Body of pancreas (tissue), 4 donors: ENCODE measurements at regions not wholly inside any gene's neighbourhood (a gene's known extent, or its start where the extent isn't known, plus 50 kb on each side); places are given as distances from the start of the nearest gene placed in this dataset.

ENCODE experiments used
- CTCF ChIP-seq, 7 experiments: fragments of 450-650 bp in 4 of 7; fragments of 200-600 bp in 3 of 7; sonication (generic) in 3 of 7; IDR thresholded peaks; one replicate each; pipeline ENCODE4 v1.5.1; 2016 to 2019; ENCODE audit warnings: antibody characterized with exemption in 7 of 7
- POLR2A ChIP-seq, 3 donors: fragments of 450-650 bp; IDR thresholded peaks; one replicate each; pipeline ENCODE4 v1.6.1; 2016; ENCODE audit warnings: antibody characterized with exemption in 3 of 3, mild to moderate bottlenecking in 2 of 3

- TF ChIP-seq POLR2A (IDR thresholded peaks at IDR 0.05) (no peak), CTCF (IDR thresholded peaks at IDR 0.05) (no peak)
Observed at GRCh38 chr3:177772908-177773557, 575.8 kb upstream of the TBL1XR1 start.
